SH-SY5Y (cell line): ENCODE measurements at regions not wholly inside any gene's neighbourhood (a gene's known extent, or its start where the extent isn't known, plus 50 kb on each side); places are given as distances from the start of the nearest gene placed in this dataset.

Source experiments
- GATA2 ChIP-seq: IDR thresholded peaks from 2 replicates; pipeline ENCODE4 v1.6.1; 2011; ENCODE audit warnings: mild to moderate bottlenecking, low read depth, low read length
- GATA3 ChIP-seq: IDR thresholded peaks from 2 replicates; pipeline ENCODE4 v1.6.1; 2011; ENCODE audit warnings: low read depth, mild to moderate bottlenecking, low read length, moderate library complexity

GRCh38 chr11:22982903-22983302 lies 122.6 kb upstream of the CCDC179 start:
- no peak for TF ChIP-seq GATA2
- TF ChIP-seq GATA3, result no peak
